ENCODE measurements at regions not wholly inside any gene's neighbourhood (a gene's known extent, or its start where the extent isn't known, plus 50 kb on each side); places are given as distances from the start of the nearest gene placed in this dataset.

- TF ChIP-seq, protein P1, sequence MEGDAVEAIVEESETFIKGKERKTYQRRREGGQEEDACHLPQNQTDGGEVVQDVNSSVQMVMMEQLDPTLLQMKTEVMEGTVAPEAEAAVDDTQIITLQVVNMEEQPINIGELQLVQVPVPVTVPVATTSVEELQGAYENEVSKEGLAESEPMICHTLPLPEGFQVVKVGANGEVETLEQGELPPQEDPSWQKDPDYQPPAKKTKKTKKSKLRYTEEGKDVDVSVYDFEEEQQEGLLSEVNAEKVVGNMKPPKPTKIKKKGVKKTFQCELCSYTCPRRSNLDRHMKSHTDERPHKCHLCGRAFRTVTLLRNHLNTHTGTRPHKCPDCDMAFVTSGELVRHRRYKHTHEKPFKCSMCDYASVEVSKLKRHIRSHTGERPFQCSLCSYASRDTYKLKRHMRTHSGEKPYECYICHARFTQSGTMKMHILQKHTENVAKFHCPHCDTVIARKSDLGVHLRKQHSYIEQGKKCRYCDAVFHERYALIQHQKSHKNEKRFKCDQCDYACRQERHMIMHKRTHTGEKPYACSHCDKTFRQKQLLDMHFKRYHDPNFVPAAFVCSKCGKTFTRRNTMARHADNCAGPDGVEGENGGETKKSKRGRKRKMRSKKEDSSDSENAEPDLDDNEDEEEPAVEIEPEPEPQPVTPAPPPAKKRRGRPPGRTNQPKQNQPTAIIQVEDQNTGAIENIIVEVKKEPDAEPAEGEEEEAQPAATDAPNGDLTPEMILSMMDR (conservative IDR thresholded peaks at IDR 0.05; ENCODE audit: control insufficient read depth, insufficient read depth, low read depth, low read length) = no peak
- H3K4me3 ChIP-seq (ENCODE audit: control insufficient read depth, low read depth, low read length) = no peak overlapping the region
These were observed 2452.1 kb downstream of the PCDH9 start for GRCh38 chr13:64778002-64778401.

GRCh38 chr13:64774915-64775314 lies 2455.2 kb downstream of the PCDH9 start:
- TF ChIP-seq, protein P1 (conservative IDR thresholded peaks at IDR 0.05; ENCODE audit: control insufficient read depth, insufficient read depth, low read depth, low read length) = no peak
- H3K4me3 ChIP-seq (ENCODE audit: control insufficient read depth, low read depth, low read length) = no peak overlapping the region
- no peak for DNase-seq (ENCODE audit: low read depth)

More at GRCh38 chr13:64778002-64778401, 2452.1 kb downstream of the PCDH9 start:
- no peak for DNase-seq (ENCODE audit: low read depth)

- no peak for DNase-seq (ENCODE audit: low read depth)
- TF ChIP-seq, protein P1 (conservative IDR thresholded peaks at IDR 0.05; ENCODE audit: control insufficient read depth, insufficient read depth, low read depth, low read length) = no peak
- H3K4me3 ChIP-seq (ENCODE audit: control insufficient read depth, low read depth, low read length) = no peak overlapping the region
These were observed 2459.4 kb downstream of the PCDH9 start for GRCh38 chr13:64770743-64771142.

DNA sequence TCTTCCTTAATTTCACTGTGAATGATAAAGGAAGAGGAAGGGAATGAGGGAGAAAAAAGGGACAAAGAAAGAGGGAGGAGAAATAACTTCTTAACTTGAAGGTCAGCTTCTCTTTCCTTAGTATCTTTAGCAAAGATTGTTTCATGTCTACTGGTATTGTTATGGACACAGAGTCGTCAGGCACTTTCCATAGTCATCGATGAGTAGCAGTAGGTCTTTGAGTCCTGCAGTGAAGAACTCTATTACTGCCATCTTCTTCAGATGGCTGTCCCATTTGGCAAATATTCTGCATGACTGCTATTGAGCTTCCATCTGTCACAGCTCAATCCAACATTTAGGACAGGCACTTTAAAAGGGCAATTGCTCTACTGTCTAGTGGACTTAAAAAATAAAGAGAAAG lies 2463.1 kb downstream of the PCDH9 start:
- no peak overlapping the region for H3K4me3 ChIP-seq (ENCODE audit: control insufficient read depth, low read depth, low read length)
- TF ChIP-seq, protein P1 (conservative IDR thresholded peaks at IDR 0.05; ENCODE audit: control insufficient read depth, insufficient read depth, low read depth, low read length) = no peak
- DNase-seq (ENCODE audit: low read depth) = no peak

DNA sequence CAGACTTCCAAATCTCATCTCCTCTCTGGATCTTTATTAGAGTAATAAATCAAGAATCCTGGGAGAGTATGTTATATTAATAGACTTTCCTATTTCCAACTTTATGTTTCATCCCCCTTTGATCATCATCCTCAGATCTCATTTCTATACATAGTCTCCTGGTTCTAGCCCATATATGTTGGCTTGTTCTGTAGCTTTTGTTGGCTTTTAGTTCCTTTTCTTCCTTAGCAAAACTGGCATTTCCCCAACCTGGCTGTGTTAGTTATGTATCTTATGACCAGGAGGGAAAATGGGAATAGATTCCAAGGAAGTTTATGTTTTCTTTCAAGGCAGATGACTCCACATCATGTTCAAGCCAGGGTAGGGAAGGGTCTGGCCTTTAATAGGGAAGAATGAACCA lies 2464.5 kb downstream of the PCDH9 start:
- TF ChIP-seq, protein P1 (conservative IDR thresholded peaks at IDR 0.05; ENCODE audit: control insufficient read depth, insufficient read depth, low read depth, low read length) = no peak
- H3K4me3 ChIP-seq (ENCODE audit: control insufficient read depth, low read depth, low read length) = no peak overlapping the region
- DNase-seq (ENCODE audit: low read depth) = no peak

- TF ChIP-seq, protein P1 (conservative IDR thresholded peaks at IDR 0.05; ENCODE audit: control insufficient read depth, insufficient read depth, low read depth, low read length) = no peak
- DNase-seq (ENCODE audit: low read depth) = no peak
- no peak overlapping the region for H3K4me3 ChIP-seq (ENCODE audit: control insufficient read depth, low read depth, low read length)
These were observed 2471.5 kb downstream of the PCDH9 start for GRCh38 chr13:64758521-64759244.

All from fibroblast of mammary gland (primary cell).